ENCODE measurements at regions not wholly inside any gene's neighbourhood (a gene's known extent, or its start where the extent isn't known, plus 50 kb on each side); places are given as distances from the start of the nearest gene placed in this dataset.

DNA sequence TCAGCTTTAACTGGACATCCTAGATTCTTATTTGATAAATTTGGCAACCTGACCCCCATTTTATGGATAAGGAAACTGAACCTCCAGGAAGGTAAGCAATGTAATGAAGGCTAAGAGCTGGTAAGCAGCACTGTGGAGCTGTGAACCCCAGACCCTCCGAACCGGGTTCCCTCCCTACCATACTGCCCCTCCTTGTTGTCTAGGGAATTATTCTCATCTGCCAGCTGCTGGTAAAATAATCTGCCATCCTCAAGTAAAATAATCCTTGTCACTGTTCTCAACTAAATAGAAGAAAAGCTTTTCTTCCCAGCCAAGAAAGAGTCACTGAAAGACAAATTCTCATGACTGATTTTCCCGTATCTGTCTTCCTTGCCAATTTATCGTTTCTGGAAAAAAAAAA, 55.8 kb upstream of the PRDX6 start:
- intact Hi-C loops (cut with DNase I; ENCODE audit: low total_unique reads) = loop anchor here (10.0 kb wide), 1 partner anchor 676 kb away; no protein-coding TSS in a partner anchor
- Histone ChIP-seq H3K9me3 (no peaks in the 10 kb centered on the region), H3K4me1 (no peaks in the 10 kb centered on the region), H3K4me3 (no peak overlapping the region), H3K27me3 (no peaks in the 10 kb centered on the region), H3K27ac (no peak overlapping the region), H3K36me3 (no peaks in the 10 kb centered on the region)
- DNase-seq (ENCODE audit: low spot score in 2 of 2) = no peak
- TF ChIP-seq POLR2AphosphoS5 (IDR thresholded peaks at IDR 0.05) (no peak), POLR2A (IDR thresholded peaks at IDR 0.05) (no peak)
- TF ChIP-seq, protein P1, sequence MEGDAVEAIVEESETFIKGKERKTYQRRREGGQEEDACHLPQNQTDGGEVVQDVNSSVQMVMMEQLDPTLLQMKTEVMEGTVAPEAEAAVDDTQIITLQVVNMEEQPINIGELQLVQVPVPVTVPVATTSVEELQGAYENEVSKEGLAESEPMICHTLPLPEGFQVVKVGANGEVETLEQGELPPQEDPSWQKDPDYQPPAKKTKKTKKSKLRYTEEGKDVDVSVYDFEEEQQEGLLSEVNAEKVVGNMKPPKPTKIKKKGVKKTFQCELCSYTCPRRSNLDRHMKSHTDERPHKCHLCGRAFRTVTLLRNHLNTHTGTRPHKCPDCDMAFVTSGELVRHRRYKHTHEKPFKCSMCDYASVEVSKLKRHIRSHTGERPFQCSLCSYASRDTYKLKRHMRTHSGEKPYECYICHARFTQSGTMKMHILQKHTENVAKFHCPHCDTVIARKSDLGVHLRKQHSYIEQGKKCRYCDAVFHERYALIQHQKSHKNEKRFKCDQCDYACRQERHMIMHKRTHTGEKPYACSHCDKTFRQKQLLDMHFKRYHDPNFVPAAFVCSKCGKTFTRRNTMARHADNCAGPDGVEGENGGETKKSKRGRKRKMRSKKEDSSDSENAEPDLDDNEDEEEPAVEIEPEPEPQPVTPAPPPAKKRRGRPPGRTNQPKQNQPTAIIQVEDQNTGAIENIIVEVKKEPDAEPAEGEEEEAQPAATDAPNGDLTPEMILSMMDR (IDR thresholded peaks at IDR 0.05) = no peak

DNA sequence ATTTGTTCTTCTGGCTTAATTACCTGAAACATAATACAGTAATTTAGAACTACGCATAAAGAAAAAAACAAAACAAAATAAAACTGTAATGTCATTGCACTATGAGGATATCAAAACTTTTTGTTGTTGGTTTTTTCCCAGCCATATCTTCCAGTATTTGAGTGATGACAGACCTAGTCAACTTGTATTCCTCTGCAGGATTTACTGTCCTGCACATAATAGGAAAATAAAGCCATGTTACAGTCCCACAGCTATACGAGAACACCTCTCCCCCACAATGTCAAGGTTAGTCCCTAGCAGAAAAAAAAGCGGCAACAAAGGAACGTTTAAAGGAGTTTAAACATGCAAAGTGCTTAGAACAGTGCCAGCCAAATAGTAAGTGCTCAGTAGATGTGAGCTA, 55.3 kb upstream of the PRDX6 start:
- H3K36me3 ChIP-seq = no peaks in the 10 kb centered on the region
- H3K4me3 ChIP-seq = no peak overlapping the region
- H3K27ac ChIP-seq = no peak overlapping the region
- no peaks in the 10 kb centered on the region for H3K9me3 ChIP-seq
- H3K27me3 ChIP-seq = no peaks in the 10 kb centered on the region
- DNase-seq (ENCODE audit: low spot score in 2 of 2) = no peak
- TF ChIP-seq POLR2A (IDR thresholded peaks at IDR 0.05) = no peak
- TF ChIP-seq POLR2AphosphoS5 (IDR thresholded peaks at IDR 0.05) = no peak
- TF ChIP-seq, protein P1 (IDR thresholded peaks at IDR 0.05) = no peak
- H3K4me1 ChIP-seq = no peaks in the 10 kb centered on the region
- intact Hi-C loops (cut with DNase I; ENCODE audit: low total_unique reads) = loop anchor here (10.0 kb wide), 1 partner anchor 677 kb away; no protein-coding TSS in a partner anchor

DNA sequence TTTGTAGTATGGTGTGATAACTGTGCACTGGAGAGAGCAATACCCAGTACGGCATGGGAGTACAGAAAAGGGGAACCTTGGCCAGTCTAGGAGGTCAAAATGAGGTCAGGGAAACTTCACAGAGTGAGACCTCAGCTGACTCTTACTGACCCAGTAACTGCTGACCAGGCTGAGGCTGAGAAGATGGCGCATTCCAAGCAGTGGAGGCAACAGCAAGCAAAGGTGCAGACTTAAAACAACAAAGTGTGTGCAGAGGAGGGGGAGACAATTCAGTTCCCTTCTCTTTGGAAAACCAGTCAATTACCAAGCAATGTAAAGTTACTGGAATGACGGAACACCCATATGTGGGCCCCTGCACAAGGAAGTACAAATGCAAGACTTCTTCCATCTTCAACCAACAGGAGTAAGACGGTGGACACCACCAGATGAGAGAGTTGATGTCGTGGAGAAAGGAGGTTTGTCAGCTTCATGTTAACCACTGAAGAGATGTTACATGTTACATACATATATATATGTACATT, 54.6 kb upstream of the PRDX6 start:
- intact Hi-C loops (cut with DNase I; ENCODE audit: low total_unique reads) = loop anchor here (10.0 kb wide), 1 partner anchor 678 kb away; no protein-coding TSS in a partner anchor
- H3K9me3 ChIP-seq = no peaks in the 10 kb centered on the region
- no peak overlapping the region for H3K27ac ChIP-seq
- no peak for TF ChIP-seq POLR2AphosphoS5 (IDR thresholded peaks at IDR 0.05)
- no peak for TF ChIP-seq POLR2A (IDR thresholded peaks at IDR 0.05)
- TF ChIP-seq, protein P1 (IDR thresholded peaks at IDR 0.05) = no peak
- no peaks in the 10 kb centered on the region for H3K27me3 ChIP-seq
- H3K4me1 ChIP-seq = no peaks in the 10 kb centered on the region
- no peak overlapping the region for H3K4me3 ChIP-seq
- DNase-seq (ENCODE audit: low spot score in 2 of 2) = no peak
- H3K36me3 ChIP-seq = no peaks in the 10 kb centered on the region

DNA sequence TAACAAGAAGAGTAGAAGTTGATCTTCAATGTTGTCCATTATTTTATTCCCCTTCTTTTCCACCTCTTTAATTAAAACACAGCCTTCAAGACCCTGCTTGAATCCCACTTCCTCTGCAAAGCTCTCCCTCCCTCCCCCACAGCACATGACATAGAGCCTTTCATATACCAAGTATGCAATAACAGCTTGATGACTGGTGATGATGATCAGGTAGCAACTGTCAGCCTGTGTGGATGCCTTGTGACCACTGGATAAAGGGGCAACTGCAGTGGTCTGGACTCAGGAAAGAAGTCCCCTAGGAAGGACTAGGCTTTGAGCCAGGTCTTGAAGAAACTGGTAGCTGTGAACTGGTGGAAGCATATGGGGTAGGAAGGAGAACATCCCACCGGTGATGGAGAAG, 53.8 kb upstream of the PRDX6 start:
- Histone ChIP-seq H3K36me3 (no peaks in the 10 kb centered on the region), H3K27me3 (no peaks in the 10 kb centered on the region), H3K27ac (no peak overlapping the region), H3K4me3 (no peak overlapping the region), H3K9me3 (no peaks in the 10 kb centered on the region), H3K4me1 (no peaks in the 10 kb centered on the region)
- DNase-seq (ENCODE audit: low spot score in 2 of 2) = no peak
- TF ChIP-seq, protein P1 (IDR thresholded peaks at IDR 0.05) = no peak
- TF ChIP-seq POLR2AphosphoS5 (IDR thresholded peaks at IDR 0.05) (no peak), POLR2A (IDR thresholded peaks at IDR 0.05) (no peak)
- intact Hi-C loops (cut with DNase I; ENCODE audit: low total_unique reads) = loop anchor here (10.0 kb wide), 1 partner anchor 678 kb away; no protein-coding TSS in a partner anchor

DNA sequence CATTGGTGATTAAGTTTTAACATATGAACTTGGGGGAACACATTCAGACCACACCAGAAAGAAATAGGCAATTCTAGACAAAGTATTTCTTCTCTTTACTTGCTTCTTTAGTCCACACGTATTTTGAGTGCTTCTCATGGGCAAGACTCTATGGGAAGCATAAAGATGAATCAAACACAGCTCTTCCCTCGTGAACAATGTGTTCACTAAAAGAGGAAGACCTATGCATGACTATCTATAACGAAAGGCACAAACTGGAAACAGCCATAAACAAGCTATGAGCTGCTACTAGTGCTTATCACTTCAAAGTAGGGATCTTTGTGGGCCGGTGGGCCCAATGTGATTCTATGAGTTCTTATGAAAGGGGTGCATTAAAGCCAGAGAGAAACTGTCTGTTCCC, 53.0 kb upstream of the PRDX6 start:
- TF ChIP-seq, protein P1 (IDR thresholded peaks at IDR 0.05) = no peak
- no peak for TF ChIP-seq POLR2A (IDR thresholded peaks at IDR 0.05)
- TF ChIP-seq POLR2AphosphoS5 (IDR thresholded peaks at IDR 0.05) = no peak
- Histone ChIP-seq H3K4me1 (no peaks in the 10 kb centered on the region), H3K36me3 (no peaks in the 10 kb centered on the region), H3K27me3 (no peaks in the 10 kb centered on the region), H3K4me3 (no peak overlapping the region), H3K27ac (no peak overlapping the region), H3K9me3 (no peaks in the 10 kb centered on the region)
- intact Hi-C loops (cut with DNase I; ENCODE audit: low total_unique reads) = loop anchor here (10.0 kb wide), 1 partner anchor 679 kb away; no protein-coding TSS in a partner anchor
- DNase-seq (ENCODE audit: low spot score in 2 of 2) = no peak
